GM19467 (cell line): ENCODE measurements at regions not wholly inside any gene's neighbourhood (a gene's known extent, or its start where the extent isn't known, plus 50 kb on each side); places are given as distances from the start of the nearest gene placed in this dataset.
"Not testable (repeated sequence)": the region's sequence is repeated elsewhere in the genome, so short reads cannot be mapped to it uniquely, and the experiment has no call there.

Experiments used
- ATAC-seq: cut with Tn5 transposase; IDR thresholded peaks from one replicate; pipeline ENCODE4 v1.9.1; 2021; ENCODE audit warnings: mild to moderate bottlenecking, moderate library complexity; ENCODE audit not compliant: unreplicated experiment

- ATAC-seq, result no peak
Observed at GRCh38 chr4:124070688-124071484, 641.6 kb downstream of the ANKRD50 start.

DNA sequence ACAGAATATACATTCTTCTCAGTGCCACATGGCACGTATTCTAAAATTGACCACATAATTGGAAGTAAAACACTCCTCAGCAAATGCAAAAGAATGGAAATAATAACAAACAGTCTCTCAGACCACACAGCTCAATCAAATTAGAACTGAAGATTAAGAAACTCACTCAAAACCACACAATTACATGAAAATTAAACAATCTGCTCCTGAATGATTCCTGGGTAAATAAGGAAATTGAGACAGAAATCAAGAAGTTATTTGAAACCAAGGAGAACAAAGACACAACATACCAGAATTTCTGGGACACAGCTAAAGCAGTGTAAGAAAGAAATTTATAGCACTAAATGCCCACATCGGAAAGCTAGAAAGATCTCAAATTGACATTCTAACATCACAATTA, 637.3 kb downstream of the ANKRD50 start:
- not testable (repeated sequence) for ATAC-seq

- ATAC-seq, result no peak
Observed at GRCh38 chr4:124079174-124079780, 633.3 kb downstream of the ANKRD50 start.

- ATAC-seq, result no peak
Observed at GRCh38 chr4:124083711-124084110, 628.8 kb downstream of the ANKRD50 start.

DNA sequence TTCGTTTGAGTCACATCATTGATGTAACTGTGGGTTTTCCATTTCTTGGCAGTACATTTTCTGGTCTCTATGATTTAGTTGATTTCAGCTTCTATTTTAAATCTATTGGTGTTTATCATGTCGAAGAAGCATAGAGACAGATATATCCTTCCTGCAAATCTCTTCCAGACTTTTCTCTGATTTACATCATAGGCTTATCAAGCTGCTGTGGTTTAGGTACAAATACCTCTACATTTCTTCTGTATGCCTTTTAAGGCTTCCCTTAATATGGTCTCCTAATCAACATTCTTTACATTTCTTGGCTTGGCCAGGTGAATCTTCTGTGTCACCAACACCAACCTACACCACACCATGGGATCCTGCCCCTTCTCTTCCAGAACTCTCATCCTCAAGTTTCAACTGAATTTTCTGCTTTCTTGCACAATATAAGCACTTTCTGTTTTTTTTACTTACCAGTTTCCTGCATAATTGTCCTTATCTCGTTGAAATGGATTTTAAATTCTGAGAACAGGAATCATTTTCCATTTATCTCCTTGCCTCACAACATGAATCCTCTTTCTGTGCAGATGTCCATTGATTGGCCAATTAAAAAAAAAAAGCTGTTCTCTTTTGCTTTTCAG, 626.9 kb downstream of the ANKRD50 start:
- ATAC-seq, result no peak

GRCh38 chr4:124090021-124090420, 622.5 kb downstream of the ANKRD50 start:
- ATAC-seq, result no peak

- ATAC-seq, result no peak
Observed at GRCh38 chr4:124092101-124092500, 620.4 kb downstream of the ANKRD50 start.

GRCh38 chr4:124092541-124092984, 620.0 kb downstream of the ANKRD50 start:
- ATAC-seq, result no peak

DNA sequence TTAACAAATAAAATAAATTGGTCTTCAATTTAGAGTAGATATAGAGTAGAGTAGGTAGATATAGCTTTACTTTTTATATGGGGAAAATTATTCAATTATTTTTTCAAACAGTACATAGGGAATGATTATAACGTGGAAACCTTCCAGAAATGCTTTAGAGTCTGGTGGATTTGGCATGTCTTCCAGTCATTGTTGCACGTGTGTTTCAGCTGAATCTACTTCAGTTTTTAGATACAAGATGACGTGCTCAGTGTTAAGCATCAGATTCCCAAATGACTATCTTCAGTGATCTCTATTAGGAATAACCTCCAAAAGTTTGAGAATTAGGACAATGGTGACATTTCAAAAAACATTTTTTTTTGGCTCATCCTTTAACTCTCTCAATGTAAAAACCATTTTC, 616.9 kb downstream of the ANKRD50 start:
- no peak for ATAC-seq

DNA sequence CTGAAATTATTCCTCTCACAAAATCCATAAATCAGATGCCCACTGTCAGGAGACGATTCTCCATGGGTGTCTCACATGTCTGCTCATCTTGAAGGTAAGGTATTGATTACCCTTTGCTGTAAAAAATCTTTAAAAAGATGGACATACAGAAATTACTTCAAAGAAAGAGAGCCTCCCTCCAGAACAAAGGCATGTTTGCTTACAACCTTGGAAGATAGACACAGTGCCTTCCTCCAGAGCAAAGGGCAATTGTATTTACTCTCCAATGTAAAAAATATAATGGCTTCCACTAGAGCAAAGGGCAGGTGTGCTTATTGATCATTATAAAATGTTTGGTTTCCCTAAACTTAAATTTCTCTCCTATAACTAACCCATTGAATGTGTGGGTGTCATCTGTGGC, 616.2 kb downstream of the ANKRD50 start:
- ATAC-seq, result no peak

GRCh38 chr4:124097447-124097846, 615.1 kb downstream of the ANKRD50 start:
- ATAC-seq, result no peak

DNA sequence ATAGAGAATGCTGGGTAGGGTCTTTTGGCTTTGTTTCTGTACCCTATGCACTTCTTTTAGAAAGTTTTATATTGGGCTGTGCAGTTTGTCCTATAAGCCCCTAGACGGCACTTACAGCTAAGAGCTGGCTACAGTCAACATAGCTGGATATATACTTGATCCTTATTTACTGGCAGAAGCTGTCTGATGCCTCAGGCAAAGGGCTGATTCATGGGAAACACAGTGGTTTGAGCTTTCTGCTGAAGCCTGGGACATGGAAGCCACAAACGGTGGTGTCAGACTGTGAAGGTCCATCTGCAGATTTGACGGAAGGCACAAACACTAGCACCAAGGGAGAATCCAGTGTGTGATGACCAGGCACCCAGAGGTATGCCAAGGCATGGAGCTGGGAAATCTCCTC, 608.4 kb downstream of the ANKRD50 start:
- ATAC-seq, result no peak

DNA sequence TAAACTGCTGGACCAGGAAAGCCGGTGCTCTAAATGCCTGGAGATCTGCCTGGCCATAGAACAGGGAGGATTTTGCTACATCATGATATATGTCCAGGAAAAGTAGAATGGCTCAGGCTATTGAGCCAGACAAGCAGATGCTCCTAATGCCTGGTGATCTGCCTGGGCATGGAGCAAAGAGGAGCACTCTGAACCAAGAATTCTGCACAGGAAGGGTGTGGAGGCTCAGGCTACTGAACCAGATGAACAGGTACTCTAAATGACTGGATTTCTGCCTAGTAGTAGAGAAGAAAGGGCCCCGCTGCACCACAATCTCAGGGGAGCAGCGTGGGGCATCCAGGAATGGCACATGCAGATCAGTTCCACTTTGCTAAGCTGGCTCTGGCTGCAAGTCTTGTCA, 607.9 kb downstream of the ANKRD50 start:
- no peak for ATAC-seq

DNA sequence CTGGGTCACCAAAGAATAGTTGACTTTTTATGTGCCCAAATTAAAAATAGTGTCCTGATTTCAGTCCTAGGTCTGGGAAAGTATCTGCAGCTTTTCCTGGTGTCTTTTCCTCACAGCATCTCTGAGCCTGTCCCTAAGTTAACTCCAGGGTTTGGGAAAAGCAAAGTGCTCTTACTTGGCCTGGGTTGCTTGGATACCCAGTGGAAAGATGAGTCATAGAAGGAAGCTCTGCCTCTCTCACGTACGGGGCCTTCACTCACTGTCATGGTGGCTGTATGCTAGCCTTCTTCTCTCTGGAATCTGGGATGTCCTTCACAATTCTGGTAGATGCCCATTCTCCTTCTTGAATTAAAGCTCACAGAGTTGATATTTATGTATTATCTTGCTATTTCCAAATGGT, 607.3 kb downstream of the ANKRD50 start:
- no peak for ATAC-seq

DNA sequence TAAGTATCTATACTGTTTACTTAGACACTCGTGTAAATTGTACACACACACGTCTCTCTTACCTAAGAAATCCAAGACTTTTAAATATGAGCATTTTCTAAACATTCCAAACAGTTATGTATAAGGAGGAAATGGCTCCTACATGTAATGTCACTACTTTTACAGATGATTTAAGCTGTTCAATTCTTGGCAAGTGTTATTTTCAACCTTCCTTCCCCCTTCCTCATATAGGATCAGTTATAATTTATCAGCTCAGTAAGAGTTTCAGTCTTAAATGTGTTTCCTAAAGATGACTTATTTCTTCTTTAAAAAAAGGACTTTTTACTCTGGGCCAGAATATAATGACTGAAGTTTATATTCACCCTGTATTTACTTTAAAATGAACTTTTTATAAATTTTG, 601.1 kb downstream of the ANKRD50 start:
- ATAC-seq, result no peak

DNA sequence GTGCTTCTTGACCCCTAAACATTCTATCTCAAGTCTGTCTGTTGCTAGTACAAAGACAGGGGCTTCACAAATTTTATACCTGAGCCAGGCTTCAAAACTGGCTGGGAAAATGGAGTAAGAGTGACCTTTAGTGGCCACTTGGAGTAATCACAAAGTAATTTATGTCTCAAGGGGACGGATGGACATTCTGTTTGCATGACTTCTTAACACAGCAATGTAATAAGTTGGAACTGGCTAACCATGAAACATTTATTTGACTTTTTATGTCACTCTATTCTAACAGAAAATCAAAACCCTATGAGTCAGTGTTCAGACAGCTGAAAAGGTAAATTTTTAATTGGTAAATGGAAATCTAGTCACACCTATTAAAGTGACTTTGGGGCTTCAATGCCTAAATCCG, 600.6 kb downstream of the ANKRD50 start:
- peak; percentile 79 for ATAC-seq

GRCh38 chr4:124118061-124118460, 594.5 kb downstream of the ANKRD50 start:
- ATAC-seq, result no peak

DNA sequence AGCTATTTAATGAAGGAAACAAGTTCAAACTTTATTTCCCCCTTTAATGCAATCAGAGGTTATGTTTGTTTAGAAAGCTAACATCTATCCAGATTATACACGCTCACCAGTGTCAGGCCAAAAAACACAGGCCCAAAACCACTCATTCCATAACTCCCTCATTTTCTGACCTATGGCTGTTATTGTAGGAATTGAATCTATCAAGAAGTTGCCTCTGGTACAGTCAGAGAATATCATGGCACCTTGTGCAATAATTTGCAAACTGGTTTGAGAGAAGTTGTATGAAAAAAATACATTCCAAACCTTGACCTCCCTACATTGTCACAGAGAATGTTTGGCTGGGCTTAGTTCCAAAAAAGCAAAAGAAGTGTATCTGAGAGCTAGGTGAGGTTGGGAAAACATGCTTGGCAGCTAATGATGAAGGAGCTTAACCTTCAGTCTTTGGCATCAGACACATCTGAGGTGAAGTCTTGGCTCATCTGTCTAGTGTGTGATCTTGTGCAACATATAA, 591.0 kb downstream of the ANKRD50 start:
- ATAC-seq, result no peak

DNA sequence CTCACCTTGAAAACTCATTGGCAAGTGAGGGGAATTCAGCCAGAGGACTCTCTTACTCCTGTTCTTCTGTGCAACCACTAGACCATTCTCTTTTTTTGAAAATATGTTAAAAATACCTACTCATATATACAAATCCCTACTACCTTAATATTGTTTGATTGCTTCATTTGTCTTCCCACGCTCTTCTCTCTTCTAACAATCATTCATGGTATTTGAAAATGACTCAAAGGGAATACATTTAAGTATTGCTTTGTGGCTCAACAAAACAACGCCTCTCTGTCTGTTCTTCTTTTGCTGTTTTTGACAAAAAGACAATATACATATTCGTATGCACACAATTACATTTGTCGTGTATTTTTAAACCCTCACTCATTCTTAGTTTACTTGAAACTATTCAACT, 589.4 kb downstream of the ANKRD50 start:
- no peak for ATAC-seq

- ATAC-seq, result no peak
Observed at GRCh38 chr4:124123721-124124120, 588.8 kb downstream of the ANKRD50 start.

DNA sequence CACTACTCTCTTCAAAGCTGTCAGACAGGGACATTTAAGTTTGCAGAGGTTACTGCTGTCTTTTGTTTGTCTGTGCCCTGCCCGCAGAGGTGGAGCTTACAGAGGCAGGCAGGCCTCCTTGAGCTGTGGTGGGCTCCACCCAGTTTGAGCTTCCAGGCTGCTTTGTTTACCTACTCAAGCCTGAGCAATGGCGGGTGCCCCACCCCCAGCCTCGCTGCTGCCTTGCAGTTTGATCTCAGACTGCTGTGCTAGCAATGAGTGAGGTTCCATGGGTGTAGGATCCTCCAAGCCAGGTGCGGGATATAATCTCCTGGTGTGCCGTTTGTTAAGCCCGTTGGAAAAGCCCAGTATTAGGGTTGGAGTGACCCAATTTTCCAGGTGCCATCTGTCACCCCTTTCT, 581.2 kb downstream of the ANKRD50 start:
- ATAC-seq, result not testable (repeated sequence)

DNA sequence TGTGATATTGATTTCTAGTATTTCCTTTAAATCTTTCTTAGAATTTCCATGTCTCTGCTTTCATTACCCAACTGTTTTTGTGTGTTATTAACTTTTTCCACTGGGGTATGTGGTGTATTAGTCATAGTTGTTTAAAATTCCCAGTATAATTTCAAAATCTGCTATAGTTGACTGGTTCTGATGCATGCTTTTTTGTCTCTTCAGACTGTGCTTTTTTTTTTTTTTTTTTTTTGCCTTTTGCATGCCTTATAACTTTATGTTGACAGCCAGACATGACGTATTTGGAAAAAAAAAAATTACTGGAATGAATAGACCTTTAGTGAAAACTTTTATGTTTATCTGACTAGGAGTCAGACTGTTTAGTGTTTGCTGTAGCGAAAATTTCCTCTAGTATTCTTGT, 580.4 kb downstream of the ANKRD50 start:
- ATAC-seq, result no peak
